GM21360 (cell line): ENCODE measurements at regions not wholly inside any gene's neighbourhood (a gene's known extent, or its start where the extent isn't known, plus 50 kb on each side); places are given as distances from the start of the nearest gene placed in this dataset.

ENCODE experiments used
- ATAC-seq: cut with Tn5 transposase; IDR thresholded peaks from one replicate; pipeline ENCODE4 v1.9.1; 2021; ENCODE audit warnings: mild to moderate bottlenecking, moderate library complexity; ENCODE audit not compliant: unreplicated experiment

- no peak for ATAC-seq
Measured at GRCh38 chrX:39946822-39947221, 150.9 kb downstream of the BCOR start.

GRCh38 chrX:39948582-39948981, 149.2 kb downstream of the BCOR start:
- no peak for ATAC-seq

DNA sequence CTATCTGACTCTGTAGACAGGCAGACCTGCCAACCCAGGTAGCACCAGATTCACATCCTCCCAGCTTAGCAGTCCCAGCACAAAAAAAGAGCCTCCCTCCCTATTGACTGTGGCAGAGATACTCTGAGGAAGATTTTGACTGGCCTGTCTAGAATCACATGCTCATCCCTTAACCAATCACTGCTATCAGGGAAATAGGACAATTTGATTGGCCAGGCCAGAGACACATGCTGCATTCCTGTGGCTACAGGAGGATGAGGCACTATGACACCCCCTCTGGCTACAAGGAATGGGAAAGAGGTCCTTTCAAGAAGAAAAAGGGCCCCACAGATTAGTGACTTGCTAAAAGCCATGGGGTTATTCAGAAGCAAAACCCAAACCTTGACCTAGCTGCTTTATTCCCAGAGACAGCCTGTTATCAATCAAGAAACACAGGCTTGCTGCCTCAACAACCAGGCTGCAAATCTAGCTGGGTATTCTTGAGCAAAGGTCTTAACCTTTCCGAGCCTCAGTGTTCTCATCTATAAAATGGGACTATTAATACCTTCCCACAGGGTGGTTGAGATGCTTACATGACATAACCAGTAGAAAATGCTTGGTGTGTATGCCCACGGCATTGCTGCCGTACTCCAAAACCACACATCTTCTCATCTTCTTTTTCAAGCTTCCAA, 147.6 kb downstream of the BCOR start:
- ATAC-seq = no peak

DNA sequence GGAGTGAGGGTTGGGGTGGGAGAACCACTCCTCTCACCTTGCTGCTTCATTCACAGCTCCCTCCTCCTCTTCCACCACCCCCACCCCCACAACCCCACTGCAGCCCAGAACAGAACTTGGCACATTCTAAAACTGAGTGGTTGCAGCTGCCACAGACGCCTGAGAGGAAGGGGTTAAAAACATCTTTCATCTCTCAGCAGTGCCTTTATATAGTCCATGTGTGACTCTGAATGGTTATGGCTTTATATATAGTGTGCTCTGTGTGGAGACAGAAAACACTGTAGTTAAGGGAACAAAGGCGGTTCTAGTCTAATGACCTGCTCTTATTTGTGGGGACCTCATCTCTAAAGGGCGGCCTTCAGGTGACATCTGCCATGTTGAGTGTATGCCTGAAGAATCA, 144.8 kb downstream of the BCOR start:
- ATAC-seq = no peak

GRCh38 chrX:39953879-39954278, 143.9 kb downstream of the BCOR start:
- ATAC-seq = no peak

DNA sequence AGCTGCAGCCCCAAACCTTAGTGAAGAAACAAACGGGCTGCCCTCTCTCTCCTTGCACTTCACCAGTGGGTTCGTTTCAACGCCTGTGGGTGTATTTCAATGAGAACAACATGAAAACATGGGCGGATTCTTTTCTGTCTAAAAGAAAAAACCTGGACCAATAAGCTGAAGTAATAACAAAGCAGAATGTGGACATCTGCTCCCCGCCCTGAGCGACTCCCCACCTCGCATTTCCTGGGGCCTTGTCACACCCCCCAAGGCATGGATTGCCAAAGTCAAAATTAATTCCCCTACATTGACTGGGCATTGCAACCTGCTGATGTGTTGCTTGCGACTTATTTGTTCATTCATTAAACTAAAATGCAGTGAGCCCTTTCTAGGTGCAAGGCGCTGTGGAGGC, 142.9 kb downstream of the BCOR start:
- no peak for ATAC-seq

DNA sequence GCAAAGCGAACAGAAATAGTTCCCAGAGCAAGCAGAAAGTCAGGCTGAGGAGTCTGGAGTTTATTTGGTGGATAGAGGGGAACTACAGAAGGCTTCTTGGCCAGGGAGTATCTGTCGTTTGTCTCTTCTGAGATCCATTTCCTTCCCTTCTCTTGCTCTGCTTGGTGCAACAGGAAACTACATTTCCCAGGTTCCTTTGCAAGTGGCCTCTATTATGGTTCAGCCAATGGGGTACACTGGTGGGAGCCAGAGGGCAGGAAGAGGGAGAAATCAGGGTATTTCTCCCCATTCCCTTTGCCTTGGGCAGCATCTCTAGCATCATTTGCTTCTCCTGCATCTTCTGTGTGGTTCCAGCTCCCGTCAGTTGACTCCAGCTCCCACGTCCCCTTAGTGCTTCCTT, 142.1 kb downstream of the BCOR start:
- ATAC-seq = no peak

GRCh38 chrX:39956803-39957394, 140.9 kb downstream of the BCOR start:
- ATAC-seq = no peak

DNA sequence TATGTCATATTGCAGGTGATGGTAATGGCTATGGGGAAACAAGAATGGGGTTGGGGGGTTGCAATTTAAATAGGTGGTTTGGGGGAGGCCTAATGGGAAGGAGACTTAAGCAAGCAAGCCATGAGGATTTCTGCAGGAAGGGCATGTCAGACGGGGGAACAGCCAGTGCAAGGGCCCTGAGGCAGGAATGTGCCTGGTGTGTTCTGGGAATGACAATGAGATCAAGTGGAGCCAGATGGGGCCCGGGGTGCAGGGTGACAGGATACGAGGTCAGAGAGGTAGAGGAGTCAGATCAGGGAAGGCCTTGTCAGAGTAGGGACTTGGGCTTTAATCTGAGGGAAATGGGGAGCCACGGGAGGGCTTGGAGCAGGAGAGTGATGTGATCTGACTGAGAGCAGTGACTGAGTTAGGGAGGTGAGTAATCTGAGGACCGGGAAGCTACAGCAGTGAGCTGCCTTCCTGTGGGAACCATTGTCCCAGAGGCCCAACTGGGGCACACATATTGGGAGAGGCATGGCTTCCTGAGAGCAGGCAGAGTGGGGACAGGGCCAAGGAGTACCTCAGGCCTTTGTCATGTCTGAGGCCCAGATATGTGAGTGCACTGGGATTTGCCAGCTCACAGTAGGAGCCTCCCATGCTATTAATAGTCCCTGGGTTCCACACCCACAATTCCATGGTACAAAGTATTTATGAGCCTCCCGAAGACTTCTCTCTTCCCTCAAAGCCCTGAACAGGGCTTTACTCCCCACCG, 139.8 kb downstream of the BCOR start:
- no peak for ATAC-seq

- ATAC-seq = no peak
Measured at GRCh38 chrX:39958850-39959249, 138.9 kb downstream of the BCOR start.

GRCh38 chrX:39960219-39960618, 137.5 kb downstream of the BCOR start:
- ATAC-seq = no peak

- ATAC-seq = no peak
Measured at GRCh38 chrX:39961441-39961840, 136.3 kb downstream of the BCOR start.

- no peak for ATAC-seq
Measured at GRCh38 chrX:39965051-39965573, 132.6 kb downstream of the BCOR start.

- no peak for ATAC-seq
Measured at GRCh38 chrX:39966176-39966575, 131.6 kb downstream of the BCOR start.

DNA sequence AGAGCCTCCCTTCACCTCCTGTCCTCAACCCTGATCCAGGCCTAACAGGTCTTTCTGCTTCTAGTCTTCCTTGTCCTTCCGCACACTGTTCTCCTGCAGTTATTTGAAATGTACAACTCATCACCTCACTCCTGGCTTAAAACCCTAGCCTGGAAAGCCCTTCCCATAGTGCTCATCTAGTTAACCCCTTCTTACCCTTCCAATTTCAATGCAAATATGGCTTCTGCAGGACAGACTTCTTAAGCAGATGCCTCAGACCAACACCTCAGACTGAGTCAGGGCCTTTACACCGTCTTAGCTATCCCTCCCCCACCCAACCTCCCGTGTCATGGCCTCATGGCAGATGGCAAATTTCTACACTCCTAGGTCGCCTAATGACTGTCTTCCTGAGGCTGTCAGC, 130.4 kb downstream of the BCOR start:
- no peak for ATAC-seq

- no peak for ATAC-seq
Measured at GRCh38 chrX:39969099-39969818, 128.5 kb downstream of the BCOR start.

GRCh38 chrX:39969819-39970504, 127.8 kb downstream of the BCOR start:
- ATAC-seq = no peak

DNA sequence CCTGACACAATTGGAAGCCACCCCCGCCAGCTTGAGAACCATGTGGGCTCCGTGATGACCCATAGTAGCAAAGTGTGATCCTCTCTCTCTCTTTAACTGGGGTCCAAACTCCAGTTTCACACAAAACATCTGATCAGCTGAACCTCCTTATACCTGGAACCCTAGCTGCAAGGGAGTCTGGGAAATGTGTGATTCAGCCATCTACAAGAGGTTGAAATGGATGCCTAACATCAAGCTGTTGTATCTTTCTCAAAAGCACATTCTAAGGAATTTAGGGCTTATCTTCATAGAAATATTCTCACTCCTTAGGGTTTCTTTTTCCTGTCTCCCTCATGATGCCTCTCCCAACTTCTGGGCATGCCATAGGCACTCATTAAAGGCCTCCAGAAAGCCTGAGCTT, 126.0 kb downstream of the BCOR start:
- ATAC-seq = no peak

- ATAC-seq = no peak
Measured at GRCh38 chrX:39972340-39972739, 125.4 kb downstream of the BCOR start.

DNA sequence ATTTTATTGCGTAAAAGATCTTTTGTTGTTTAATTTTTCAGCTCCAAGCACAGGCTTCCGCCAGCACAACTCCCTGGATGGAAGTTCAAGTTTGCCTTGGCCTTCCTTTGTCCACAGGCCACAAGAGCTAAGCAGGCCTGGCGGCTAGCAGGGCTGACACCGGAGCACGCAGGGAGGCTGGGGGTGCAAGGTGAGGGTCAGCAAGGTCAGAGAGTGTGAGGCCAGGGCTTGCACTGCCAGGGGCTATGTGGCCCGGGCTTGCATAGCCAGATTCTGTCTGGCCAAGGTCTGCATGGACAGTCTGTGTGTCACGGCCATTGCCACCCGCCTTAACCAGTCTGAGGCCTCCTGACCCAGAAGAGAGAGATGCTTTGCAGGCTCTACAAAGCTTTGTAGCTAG, 123.9 kb downstream of the BCOR start:
- no peak for ATAC-seq

DNA sequence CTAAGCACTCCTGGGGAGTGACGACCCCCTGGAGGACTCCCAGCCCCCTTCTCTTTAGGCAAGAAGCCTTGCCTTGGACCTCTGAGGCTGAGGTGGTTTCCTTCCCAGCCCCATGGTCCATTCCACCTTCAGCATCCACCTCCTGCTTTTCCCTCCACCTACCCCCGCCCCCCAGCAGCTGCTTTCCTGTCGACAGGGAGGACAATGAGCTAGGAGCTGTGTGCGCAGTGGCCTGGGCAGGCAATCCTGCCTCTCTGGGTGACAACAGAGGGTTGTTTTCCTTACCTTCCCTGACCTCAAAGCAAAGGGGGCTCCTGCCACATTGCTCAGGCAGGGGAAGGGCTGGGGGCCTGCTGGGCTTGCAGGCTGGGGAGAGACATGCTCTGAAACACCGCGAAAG, 123.5 kb downstream of the BCOR start:
- no peak for ATAC-seq
